ENCODE measurements at regions not wholly inside any gene's neighbourhood (a gene's known extent, or its start where the extent isn't known, plus 50 kb on each side); places are given as distances from the start of the nearest gene placed in this dataset.

- Histone ChIP-seq H4K20me1 (ENCODE audit: insufficient read depth, low read length) (no peaks in the 10 kb centered on the region), H3K23ac (ENCODE audit: low read depth, low read length) (no peak overlapping the region), H3K14ac (replicated peaks; ENCODE audit: low read depth, low read length) (no peak overlapping the region), H3K36me3 (ENCODE audit: control insufficient read depth, insufficient read depth, low read length) (no peaks in the 10 kb centered on the region), H3K27me3 (ENCODE audit: control insufficient read depth, insufficient read depth, low read length) (no peaks in the 10 kb centered on the region), H2AK9ac (replicated peaks; ENCODE audit: low read depth, low read length, poor library complexity) (no peak overlapping the region), H2BK15ac (ENCODE audit: low read depth, low read length) (no peak overlapping the region), H3K9me3 (ENCODE audit: control insufficient read depth, insufficient read depth, low read length) (peaks cover 3% of the 10 kb centered on the region; the same call in 1 of the 2 replicates), H3K9me1 (ENCODE audit: insufficient read depth, low read length) (no peaks in the 10 kb centered on the region), H3K4me2 (ENCODE audit: low read depth, low read length) (no peak overlapping the region), H3K56ac (ENCODE audit: extremely low read depth, insufficient read depth, low read length) (no peak overlapping the region), H3K27ac (ENCODE audit: insufficient read depth, low read length) (no peak overlapping the region), H4K91ac (ENCODE audit: insufficient read depth, low read depth, low read length) (no peak overlapping the region), H3K9ac (ENCODE audit: low read depth, low read length) (no peak overlapping the region), H4K8ac (ENCODE audit: low read depth in 2 of 2, low read length in 2 of 2) (no peak overlapping the region), H3K79me1 (ENCODE audit: low read depth in 1 of 2, low read length in 2 of 2) (no peaks in the 10 kb centered on the region), H3K18ac (ENCODE audit: low read depth, low read length) (no peak overlapping the region), H2BK5ac (ENCODE audit: low read depth, low read length, poor library complexity, severe bottlenecking) (no peak overlapping the region), H2AFZ (replicated peaks; ENCODE audit: low read length, poor library complexity) (no peak overlapping the region), H3K4me1 (ENCODE audit: control insufficient read depth, insufficient read depth, low read length) (no peaks in the 10 kb centered on the region), H4K5ac (ENCODE audit: low read depth, low read length) (no peak overlapping the region), H3K4me3 (ENCODE audit: insufficient read depth, low read depth, low read length) (no peak overlapping the region), H2AK5ac (ENCODE audit: low read depth, low read length) (no peak overlapping the region), H3K4ac (ENCODE audit: low read depth, low read length) (no peak overlapping the region), H2BK120ac (ENCODE audit: low read depth, low read length) (no peak overlapping the region), H2BK20ac (ENCODE audit: low read depth, low read length) (no peak overlapping the region)
- CTCF ChIA-PET, result interaction anchor here (1.3 kb wide), 1 partner anchor 1016 kb away, joined by 5 read pairs; no protein-coding TSS in a partner anchor
- intact Hi-C loops (cut with micrococcal nuclease) (loop anchor here (2.0 to 10.0 kb wide), 3 partner anchors 1019 to 1407 kb away; no protein-coding TSS in a partner anchor), dilution Hi-C loops (cut with HindIII; ENCODE audit: low sequenced_read_pairs, unreplicated experiment) (no loop called here), in situ Hi-C loops (cut with MboI; ENCODE audit: low sequenced_read_pairs) (loop anchor here (25.0 kb wide), 1 partner anchor 1019 kb away; no protein-coding TSS in a partner anchor)
- ATAC-seq (ENCODE audit: low read depth) (no peak), DNase-seq (no peak)
- no TSS peak for BruUV-seq (replicated peaks)
- WGBS, 2 experiments (ENCODE audit: extremely low coverage in 2 of 2, insufficient read length in 1 of 2), result 11% methylated on average over 2 of the region's 12 CpGs; no CpG with 5 or more reads in 1 of the 2 experiments
- POLR2A ChIA-PET (ENCODE audit: unreplicated experiment), result no interaction called here
- TF ChIP-seq BHLHE40 (IDR thresholded peaks at IDR 0.05; ENCODE audit: low read depth, low read length), result no peak
- TF ChIP-seq MAFK (IDR thresholded peaks at IDR 0.05; ENCODE audit: low read depth, low read length), result peak; percentile 66
These were observed 348.6 kb downstream of the ZBBX start for GRCh38 chr3:167031364-167032049.

Data from IMR-90 (cell line).